Neural cell (in vitro differentiated cells): ENCODE measurements at regions not wholly inside any gene's neighbourhood (a gene's known extent, or its start where the extent isn't known, plus 50 kb on each side); places are given as distances from the start of the nearest gene placed in this dataset.

Experiments
- H2AFZ ChIP-seq: fragments of 200-600, 300-800 bp; sonication (generic), shearing (Covaris generic); 2 replicates; pipeline ENCODE4 v1.6.0; 2014; ENCODE audit warnings: low read depth, mild to moderate bottlenecking, antibody characterized with exemption, low read length, moderate library complexity
- H3F3A ChIP-seq: fragments of 200-600 bp; shearing (Covaris generic); 2 replicates; pipeline ENCODE4 v1.6.1; 2016; ENCODE audit warnings: mild to moderate bottlenecking, moderate library complexity, mixed read lengths, antibody characterized with exemption, low read length; ENCODE audit not compliant: insufficient read depth, poor library complexity, severe bottlenecking
- H3K27ac ChIP-seq: fragments of 200-600, 300-800 bp; sonication (generic), shearing (Covaris generic); 2 replicates; pipeline ENCODE4 v1.5.1; 2014; ENCODE audit warnings: mild to moderate bottlenecking, low read length, moderate library complexity
- H3K27me3 ChIP-seq: fragments of 300-800, 200-600 bp; sonication (generic), shearing (Covaris generic); 2 replicates; pipeline ENCODE4 v1.6.0; 2014; ENCODE audit warnings: mild to moderate bottlenecking, low read depth, low read length, moderate library complexity; ENCODE audit not compliant: insufficient read depth
- H3K36me3 ChIP-seq: fragments of 300-800, 200-600 bp; sonication (generic), shearing (Covaris generic); 2 replicates; pipeline ENCODE4 v1.5.1; 2014; ENCODE audit warnings: mild to moderate bottlenecking, antibody characterized with exemption, low read length, moderate library complexity; ENCODE audit not compliant: insufficient read depth
- H3K4me2 ChIP-seq: fragments of 300-800, 200-600 bp; sonication (generic), shearing (Covaris generic); 2 replicates; pipeline ENCODE4 v1.6.0; 2014; ENCODE audit warnings: mild to moderate bottlenecking, low read length
- H3K4me3 ChIP-seq: fragments of 300-800, 200-600 bp; sonication (generic), shearing (Covaris generic); 2 replicates; pipeline ENCODE4 v1.5.1; 2014; ENCODE audit warnings: mild to moderate bottlenecking, low read length, moderate library complexity
- H3K79me2 ChIP-seq: fragments of 200-600 bp; shearing (Covaris generic); replicated peaks from 2 replicates; pipeline ENCODE4 v1.6.0; 2014; ENCODE audit warnings: mild to moderate bottlenecking, low read length, moderate library complexity; ENCODE audit not compliant: insufficient read depth
- H3K9ac ChIP-seq: fragments of 300-800, 200-600 bp; sonication (generic), shearing (Covaris generic); 2 replicates; pipeline ENCODE4 v1.6.1; 2016; ENCODE audit warnings: mild to moderate bottlenecking, low read length, mixed read lengths
- H3K9me2 ChIP-seq: fragments of 200-600 bp; shearing (Covaris generic); 2 replicates; pipeline ENCODE4 v1.6.1; 2016; ENCODE audit warnings: mild to moderate bottlenecking, low read length, mixed read lengths; ENCODE audit not compliant: insufficient read depth
- H3K9me3 ChIP-seq: fragments of 200-600, 300-800 bp; sonication (generic), shearing (Covaris generic); 2 replicates; pipeline ENCODE4 v1.6.1; 2016; ENCODE audit warnings: mild to moderate bottlenecking, mixed run types, low read length, moderate library complexity, mixed read lengths
- H4K20me1 ChIP-seq: fragments of 200-600 bp; shearing (Covaris generic); 2 replicates; pipeline ENCODE4 v1.6.1; 2016; ENCODE audit warnings: mild to moderate bottlenecking, mixed run types; ENCODE audit not compliant: insufficient read depth
- EP300 ChIP-seq: fragments of 450-650 bp; conservative IDR thresholded peaks from 2 replicates; pipeline ENCODE4 v1.6.1; 2014; ENCODE audit warnings: antibody characterized with exemption, mild to moderate bottlenecking, moderate library complexity; ENCODE audit not compliant: poor library complexity, severe bottlenecking
- EZH2 ChIP-seq: fragments of 200-600, 300-800 bp; shearing (Covaris generic), sonication (generic); IDR thresholded peaks from 2 replicates; pipeline ENCODE4 v1.6.1; 2014; ENCODE audit warnings: antibody characterized with exemption, low read length, borderline replicate concordance, mild to moderate bottlenecking; ENCODE audit not compliant: insufficient read depth, poor library complexity, severe bottlenecking
- MXI1 ChIP-seq: fragments of 450-650 bp; conservative IDR thresholded peaks from 2 replicates; pipeline ENCODE4 v1.6.1; 2014; ENCODE audit warnings: antibody characterized with exemption, mild to moderate bottlenecking; ENCODE audit not compliant: poor library complexity, severe bottlenecking
- POLR2AphosphoS5 ChIP-seq: IDR thresholded peaks from 2 replicates; pipeline ENCODE4 v1.6.1; 2012
- RAD21 ChIP-seq: fragments of 450-650 bp; conservative IDR thresholded peaks from 2 replicates; pipeline ENCODE4 v1.6.1; 2014; ENCODE audit warnings: antibody characterized with exemption, mild to moderate bottlenecking, moderate library complexity
- SMC3 ChIP-seq: fragments of 450-650 bp; conservative IDR thresholded peaks from 2 replicates; pipeline ENCODE4 v1.6.1; 2014; ENCODE audit warnings: antibody characterized with exemption, mild to moderate bottlenecking, moderate library complexity; ENCODE audit not compliant: poor library complexity
- TAF1 ChIP-seq: IDR thresholded peaks from 2 replicates; pipeline ENCODE4 v1.6.1; 2012; ENCODE audit warnings: low read depth
- TF ChIP-seq, protein P1 (sequence below): fragments of 450-650 bp; IDR thresholded peaks from 2 replicates; pipeline ENCODE4 v1.5.1; 2014; ENCODE audit warnings: antibody characterized with exemption, mild to moderate bottlenecking, moderate library complexity; ENCODE audit not compliant: poor library complexity, severe bottlenecking
- TF ChIP-seq, protein P2 (sequence below): IDR thresholded peaks from 2 replicates; pipeline ENCODE4 v1.6.1; 2012; ENCODE audit warnings: borderline replicate concordance

DNA sequence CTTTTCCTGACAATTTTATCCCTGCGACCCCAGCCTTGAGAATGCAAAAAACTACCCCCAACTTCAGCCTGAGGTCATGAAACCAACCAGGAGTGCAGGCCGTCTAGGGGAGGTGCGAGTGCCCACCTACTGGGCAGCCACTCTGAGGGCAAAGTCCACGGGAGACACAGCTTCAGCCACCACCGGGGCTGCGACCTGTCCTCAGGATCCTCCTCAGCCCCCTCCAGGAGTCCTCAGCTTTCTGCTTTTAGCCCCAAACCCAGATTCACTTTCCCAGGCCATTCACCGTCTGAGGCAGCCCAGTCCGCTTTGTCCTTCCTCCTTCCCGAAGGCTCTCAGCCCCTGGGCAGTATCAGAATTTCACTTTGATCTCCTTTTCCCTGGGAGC is 210.2 kb upstream of the TNP1 start:
- H3K9me3 ChIP-seq: no peaks in the 10 kb centered on the region
- no peaks in the 10 kb centered on the region for H3K9me2 ChIP-seq
- H3K36me3 ChIP-seq: no peaks in the 10 kb centered on the region
- H3K27me3 ChIP-seq: no peaks in the 10 kb centered on the region
- H3K4me3 ChIP-seq: no peak overlapping the region
- no peak overlapping the region for H3K9ac ChIP-seq
- H3K79me2 ChIP-seq: no peaks in the 10 kb centered on the region
- H4K20me1 ChIP-seq: no peaks in the 10 kb centered on the region
- no peak overlapping the region for H3K27ac ChIP-seq
- H2AFZ ChIP-seq: no peak overlapping the region
- no peaks in the 10 kb centered on the region for H3F3A ChIP-seq
- no peak for TF ChIP-seq EZH2
- TF ChIP-seq RAD21: no peak
- TF ChIP-seq, protein P1, sequence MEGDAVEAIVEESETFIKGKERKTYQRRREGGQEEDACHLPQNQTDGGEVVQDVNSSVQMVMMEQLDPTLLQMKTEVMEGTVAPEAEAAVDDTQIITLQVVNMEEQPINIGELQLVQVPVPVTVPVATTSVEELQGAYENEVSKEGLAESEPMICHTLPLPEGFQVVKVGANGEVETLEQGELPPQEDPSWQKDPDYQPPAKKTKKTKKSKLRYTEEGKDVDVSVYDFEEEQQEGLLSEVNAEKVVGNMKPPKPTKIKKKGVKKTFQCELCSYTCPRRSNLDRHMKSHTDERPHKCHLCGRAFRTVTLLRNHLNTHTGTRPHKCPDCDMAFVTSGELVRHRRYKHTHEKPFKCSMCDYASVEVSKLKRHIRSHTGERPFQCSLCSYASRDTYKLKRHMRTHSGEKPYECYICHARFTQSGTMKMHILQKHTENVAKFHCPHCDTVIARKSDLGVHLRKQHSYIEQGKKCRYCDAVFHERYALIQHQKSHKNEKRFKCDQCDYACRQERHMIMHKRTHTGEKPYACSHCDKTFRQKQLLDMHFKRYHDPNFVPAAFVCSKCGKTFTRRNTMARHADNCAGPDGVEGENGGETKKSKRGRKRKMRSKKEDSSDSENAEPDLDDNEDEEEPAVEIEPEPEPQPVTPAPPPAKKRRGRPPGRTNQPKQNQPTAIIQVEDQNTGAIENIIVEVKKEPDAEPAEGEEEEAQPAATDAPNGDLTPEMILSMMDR: no peak
- H3K4me2 ChIP-seq: no peak overlapping the region

DNA sequence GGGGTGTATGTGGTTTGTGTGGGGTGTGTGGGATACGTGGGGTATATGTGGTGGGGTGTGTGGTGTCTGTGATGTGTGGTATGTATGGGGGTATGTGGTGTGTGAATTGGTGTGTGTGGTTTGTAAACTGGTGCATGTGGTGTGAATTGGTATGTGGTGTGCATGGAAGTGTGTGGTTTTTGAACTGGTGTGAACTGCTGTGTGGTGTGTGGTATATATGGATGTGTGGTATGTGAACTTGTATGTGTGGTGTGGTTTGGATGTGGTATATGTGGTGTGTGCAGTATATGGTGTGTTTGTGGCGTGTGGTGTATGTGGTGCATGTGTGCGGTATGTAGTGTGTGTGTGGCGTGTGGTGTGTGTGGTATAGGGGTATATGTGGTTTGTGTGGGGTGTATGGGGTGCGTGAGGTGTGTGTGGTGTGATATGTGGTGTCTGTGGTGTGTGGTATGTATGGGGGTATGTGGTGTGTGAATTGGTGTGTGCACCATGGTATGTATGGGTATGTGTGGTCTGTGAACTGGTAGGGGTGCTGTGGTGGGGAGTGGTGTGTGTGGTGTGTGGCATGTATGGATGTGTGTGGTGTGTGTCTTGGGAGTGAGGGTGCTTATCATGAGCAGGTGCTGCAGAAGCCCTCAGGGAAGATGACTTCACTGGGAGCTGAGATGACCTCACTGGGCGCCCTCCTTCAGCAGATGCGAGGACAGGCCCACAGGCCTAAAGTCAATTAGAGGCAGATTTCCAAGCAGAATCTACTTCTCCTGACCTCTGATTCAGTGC is 209.6 kb upstream of the TNP1 start:
- no peak overlapping the region for H3K4me2 ChIP-seq
- no peak overlapping the region for H3K27ac ChIP-seq
- H3F3A ChIP-seq: no peaks in the 10 kb centered on the region
- no peak overlapping the region for H3K9ac ChIP-seq
- H3K27me3 ChIP-seq: no peaks in the 10 kb centered on the region
- no peaks in the 10 kb centered on the region for H4K20me1 ChIP-seq
- TF ChIP-seq SMC3 (no peak), TAF1 (no peak), POLR2AphosphoS5 (no peak), EZH2 (no peak), MXI1 (no peak), RAD21 (no peak), EP300 (no peak)
- TF ChIP-seq, protein P2, sequence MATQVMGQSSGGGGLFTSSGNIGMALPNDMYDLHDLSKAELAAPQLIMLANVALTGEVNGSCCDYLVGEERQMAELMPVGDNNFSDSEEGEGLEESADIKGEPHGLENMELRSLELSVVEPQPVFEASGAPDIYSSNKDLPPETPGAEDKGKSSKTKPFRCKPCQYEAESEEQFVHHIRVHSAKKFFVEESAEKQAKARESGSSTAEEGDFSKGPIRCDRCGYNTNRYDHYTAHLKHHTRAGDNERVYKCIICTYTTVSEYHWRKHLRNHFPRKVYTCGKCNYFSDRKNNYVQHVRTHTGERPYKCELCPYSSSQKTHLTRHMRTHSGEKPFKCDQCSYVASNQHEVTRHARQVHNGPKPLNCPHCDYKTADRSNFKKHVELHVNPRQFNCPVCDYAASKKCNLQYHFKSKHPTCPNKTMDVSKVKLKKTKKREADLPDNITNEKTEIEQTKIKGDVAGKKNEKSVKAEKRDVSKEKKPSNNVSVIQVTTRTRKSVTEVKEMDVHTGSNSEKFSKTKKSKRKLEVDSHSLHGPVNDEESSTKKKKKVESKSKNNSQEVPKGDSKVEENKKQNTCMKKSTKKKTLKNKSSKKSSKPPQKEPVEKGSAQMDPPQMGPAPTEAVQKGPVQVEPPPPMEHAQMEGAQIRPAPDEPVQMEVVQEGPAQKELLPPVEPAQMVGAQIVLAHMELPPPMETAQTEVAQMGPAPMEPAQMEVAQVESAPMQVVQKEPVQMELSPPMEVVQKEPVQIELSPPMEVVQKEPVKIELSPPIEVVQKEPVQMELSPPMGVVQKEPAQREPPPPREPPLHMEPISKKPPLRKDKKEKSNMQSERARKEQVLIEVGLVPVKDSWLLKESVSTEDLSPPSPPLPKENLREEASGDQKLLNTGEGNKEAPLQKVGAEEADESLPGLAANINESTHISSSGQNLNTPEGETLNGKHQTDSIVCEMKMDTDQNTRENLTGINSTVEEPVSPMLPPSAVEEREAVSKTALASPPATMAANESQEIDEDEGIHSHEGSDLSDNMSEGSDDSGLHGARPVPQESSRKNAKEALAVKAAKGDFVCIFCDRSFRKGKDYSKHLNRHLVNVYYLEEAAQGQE: no peak
- TF ChIP-seq, protein P1: no peak
- no peak overlapping the region for H3K4me3 ChIP-seq
- no peaks in the 10 kb centered on the region for H3K36me3 ChIP-seq
- H3K79me2 ChIP-seq: no peaks in the 10 kb centered on the region
- no peaks in the 10 kb centered on the region for H3K9me2 ChIP-seq
- no peaks in the 10 kb centered on the region for H3K9me3 ChIP-seq
- H2AFZ ChIP-seq: no peak overlapping the region
